ENCODE measurements at regions not wholly inside any gene's neighbourhood (a gene's known extent, or its start where the extent isn't known, plus 50 kb on each side); places are given as distances from the start of the nearest gene placed in this dataset.

GRCh38 chr10:91743465-91743864 is 54.8 kb upstream of the TNKS2 start:
- TF ChIP-seq BHLHE40 (IDR thresholded peaks at IDR 0.05; ENCODE audit: borderline replicate concordance) (no peak), FOXA1 (IDR thresholded peaks at IDR 0.05) (no peak), ELF4 (IDR thresholded peaks at IDR 0.05) (no peak)

Data from HEK293T (cell line).